A549 (cell line): ENCODE measurements at regions not wholly inside any gene's neighbourhood (a gene's known extent, or its start where the extent isn't known, plus 50 kb on each side); places are given as distances from the start of the nearest gene placed in this dataset.

Experiments
- POLR2A ChIP-seq: IDR thresholded peaks from 2 replicates; pipeline ENCODE4 v1.6.1; 2012; ENCODE audit warnings: mild to moderate bottlenecking, low read length
- TF ChIP-seq, protein P1 (sequence below): fragments of >200 bp; sonication (Bioruptor Twin); formaldehyde crosslinking; IDR thresholded peaks from 3 replicates; pipeline ENCODE4 v1.5.1; 2016

GRCh38 chr12:16421806-16422205, 74.4 kb downstream of the MGST1 start:
- TF ChIP-seq, protein P1, sequence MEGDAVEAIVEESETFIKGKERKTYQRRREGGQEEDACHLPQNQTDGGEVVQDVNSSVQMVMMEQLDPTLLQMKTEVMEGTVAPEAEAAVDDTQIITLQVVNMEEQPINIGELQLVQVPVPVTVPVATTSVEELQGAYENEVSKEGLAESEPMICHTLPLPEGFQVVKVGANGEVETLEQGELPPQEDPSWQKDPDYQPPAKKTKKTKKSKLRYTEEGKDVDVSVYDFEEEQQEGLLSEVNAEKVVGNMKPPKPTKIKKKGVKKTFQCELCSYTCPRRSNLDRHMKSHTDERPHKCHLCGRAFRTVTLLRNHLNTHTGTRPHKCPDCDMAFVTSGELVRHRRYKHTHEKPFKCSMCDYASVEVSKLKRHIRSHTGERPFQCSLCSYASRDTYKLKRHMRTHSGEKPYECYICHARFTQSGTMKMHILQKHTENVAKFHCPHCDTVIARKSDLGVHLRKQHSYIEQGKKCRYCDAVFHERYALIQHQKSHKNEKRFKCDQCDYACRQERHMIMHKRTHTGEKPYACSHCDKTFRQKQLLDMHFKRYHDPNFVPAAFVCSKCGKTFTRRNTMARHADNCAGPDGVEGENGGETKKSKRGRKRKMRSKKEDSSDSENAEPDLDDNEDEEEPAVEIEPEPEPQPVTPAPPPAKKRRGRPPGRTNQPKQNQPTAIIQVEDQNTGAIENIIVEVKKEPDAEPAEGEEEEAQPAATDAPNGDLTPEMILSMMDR: no peak
- no peak for TF ChIP-seq POLR2A
